Smooth muscle cell (in vitro differentiated cells): ENCODE measurements at regions not wholly inside any gene's neighbourhood (a gene's known extent, or its start where the extent isn't known, plus 50 kb on each side); places are given as distances from the start of the nearest gene placed in this dataset.

ENCODE experiments used
- DNase-seq: peaks from one replicate; lab custom pipeline; 2025; ENCODE audit not compliant: unreplicated experiment; lab: John Stamatoyannopoulos, UW
- H2AFZ ChIP-seq: fragments of 200-600 bp; sonication (generic); 2 replicates; pipeline ENCODE4 v1.6.0; 2016; ENCODE audit warnings: antibody characterized with exemption, low read depth, mild to moderate bottlenecking
- H3F3A ChIP-seq: fragments of 200-600 bp; sonication (generic); 2 replicates; pipeline ENCODE4 v1.6.0; 2017; ENCODE audit warnings: antibody characterized with exemption, low read depth
- H3K27ac ChIP-seq: fragments of 200-600 bp; sonication (generic); 2 replicates; pipeline ENCODE4 v1.5.1; 2016; ENCODE audit warnings: low read depth, mild to moderate bottlenecking
- H3K27me3 ChIP-seq: fragments of 200-600 bp; sonication (generic); 2 replicates; pipeline ENCODE4 v1.6.1; 2016; ENCODE audit warnings: low read depth, mild to moderate bottlenecking
- H3K36me3 ChIP-seq: fragments of 200-600 bp; sonication (generic); 2 replicates; pipeline ENCODE4 v1.5.1; 2016; ENCODE audit warnings: low read depth
- H3K4me1 ChIP-seq: fragments of 200-600 bp; sonication (generic); 2 replicates; pipeline ENCODE4 v1.5.1; 2016; ENCODE audit warnings: low read depth
- H3K4me2 ChIP-seq: fragments of 200-600 bp; sonication (generic); 2 replicates; pipeline ENCODE4 v1.6.0; 2016; ENCODE audit warnings: mild to moderate bottlenecking
- H3K4me3 ChIP-seq: fragments of 200-600 bp; sonication (generic); 2 replicates; pipeline ENCODE4 v1.5.1; 2016; ENCODE audit warnings: mild to moderate bottlenecking
- H3K79me2 ChIP-seq: fragments of 200-600 bp; sonication (generic); 2 replicates; pipeline ENCODE4 v1.6.0; 2016; ENCODE audit warnings: low read depth, mild to moderate bottlenecking
- H3K9ac ChIP-seq: fragments of 200-600 bp; sonication (generic); 2 replicates; pipeline ENCODE4 v1.6.0; 2016; ENCODE audit warnings: low read depth
- H3K9me3 ChIP-seq: fragments of 200-600 bp; sonication (generic); replicated peaks from 2 replicates; pipeline ENCODE4 v1.5.1; 2016; ENCODE audit warnings: low read depth
- H4K20me1 ChIP-seq: fragments of 200-600 bp; sonication (generic); 2 replicates; pipeline ENCODE4 v1.6.0; 2016; ENCODE audit warnings: low read depth
- CTCF ChIP-seq: fragments of 200-600 bp; sonication (generic); IDR thresholded peaks from 2 replicates; pipeline ENCODE4 v1.5.1; 2017; ENCODE audit warnings: borderline replicate concordance, mild to moderate bottlenecking, antibody characterized with exemption; ENCODE audit not compliant: insufficient read depth, poor library complexity, severe bottlenecking
- WGBS: methylation state at CpG from one replicate; pipeline ENCODE4 v1.1.7; 2016; ENCODE audit warnings: low lambda C conversion rate; 5-methylcytosine and 5-hydroxymethylcytosine counted together

GRCh38 chr6:28764761-28765282 is 159.0 kb downstream of the TRIM27 start:
- no peak overlapping the region for H3K27ac ChIP-seq
- H4K20me1 ChIP-seq, result no peaks in the 10 kb centered on the region
- H3K79me2 ChIP-seq, result no peaks in the 10 kb centered on the region
- peak overlapping the region; percentile 4 for H3K4me3 ChIP-seq
- no peak overlapping the region for H2AFZ ChIP-seq
- H3K9me3 ChIP-seq, result no peaks in the 10 kb centered on the region
- peak overlapping the region; percentile 69 for H3K4me2 ChIP-seq
- DNase-seq, result no peak
- H3K9ac ChIP-seq, result no peak overlapping the region
- TF ChIP-seq CTCF, result no peak
- 26% methylated on average over 15 of the region's 15 CpGs for WGBS
- peaks cover 5% of the 10 kb centered on the region for H3K4me1 ChIP-seq
- H3K27me3 ChIP-seq, result peaks cover 88% of the 10 kb centered on the region
- H3F3A ChIP-seq, result no peaks in the 10 kb centered on the region
- no peaks in the 10 kb centered on the region for H3K36me3 ChIP-seq

- no peaks in the 10 kb centered on the region for H3K9me3 ChIP-seq
- no peaks in the 10 kb centered on the region for H3K79me2 ChIP-seq
- no peaks in the 10 kb centered on the region for H3F3A ChIP-seq
- H3K27ac ChIP-seq, result no peak overlapping the region
- H2AFZ ChIP-seq, result no peak overlapping the region
- H3K9ac ChIP-seq, result no peak overlapping the region
- no peak for TF ChIP-seq CTCF
- peak overlapping the region; percentile 4 for H3K4me3 ChIP-seq
- no peaks in the 10 kb centered on the region for H3K36me3 ChIP-seq
- no peaks in the 10 kb centered on the region for H4K20me1 ChIP-seq
- 3% methylated on average over 13 of the region's 13 CpGs for WGBS
- peaks cover 5% of the 10 kb centered on the region for H3K4me1 ChIP-seq
- H3K4me2 ChIP-seq, result peak overlapping the region; percentile 69
- no peak for DNase-seq
- peaks cover 91% of the 10 kb centered on the region for H3K27me3 ChIP-seq
These were observed 157.8 kb downstream of the TRIM27 start for GRCh38 chr6:28765978-28766351.

GRCh38 chr6:28766426-28766825 is 157.4 kb downstream of the TRIM27 start:
- Histone ChIP-seq H3K79me2 (no peaks in the 10 kb centered on the region), H3K9me3 (no peaks in the 10 kb centered on the region), H3K9ac (no peak overlapping the region), H3K4me3 (peak overlapping the region; percentile 4), H3K4me1 (peaks cover 5% of the 10 kb centered on the region), H2AFZ (no peak overlapping the region), H3F3A (no peaks in the 10 kb centered on the region), H4K20me1 (no peaks in the 10 kb centered on the region), H3K27me3 (peaks cover 94% of the 10 kb centered on the region), H3K27ac (no peak overlapping the region), H3K4me2 (peak overlapping the region; percentile 69), H3K36me3 (no peaks in the 10 kb centered on the region)
- WGBS, result 11% methylated on average over 5 of the region's 5 CpGs
- no peak for DNase-seq
- TF ChIP-seq CTCF, result no peak

- H3K79me2 ChIP-seq, result no peaks in the 10 kb centered on the region
- H3K4me2 ChIP-seq, result no peak overlapping the region
- WGBS, result 45% methylated on average over 4 of the region's 4 CpGs
- H2AFZ ChIP-seq, result no peak overlapping the region
- no peak for TF ChIP-seq CTCF
- no peak overlapping the region for H3K4me3 ChIP-seq
- peaks cover 5% of the 10 kb centered on the region for H3K4me1 ChIP-seq
- H3F3A ChIP-seq, result peaks cover 2% of the 10 kb centered on the region
- H3K36me3 ChIP-seq, result no peaks in the 10 kb centered on the region
- peaks cover 89% of the 10 kb centered on the region for H3K27me3 ChIP-seq
- no peak overlapping the region for H3K27ac ChIP-seq
- no peak for DNase-seq
- no peak overlapping the region for H3K9ac ChIP-seq
- H4K20me1 ChIP-seq, result no peaks in the 10 kb centered on the region
- no peaks in the 10 kb centered on the region for H3K9me3 ChIP-seq
These were observed 156.7 kb downstream of the TRIM27 start for GRCh38 chr6:28767133-28767532.
